NOMO-1 treated with dmso at 0.1 percent for 144 hours (cell line): ENCODE measurements at regions not wholly inside any gene's neighbourhood (a gene's known extent, or its start where the extent isn't known, plus 50 kb on each side); places are given as distances from the start of the nearest gene placed in this dataset.
"Not testable (repeated sequence)": the region's sequence is repeated elsewhere in the genome, so short reads cannot be mapped to it uniquely, and the experiment has no call there.

Experiments used
- DNase-seq: peaks from one replicate; lab custom pipeline; 2025; ENCODE audit not compliant: unreplicated experiment; lab: John Stamatoyannopoulos, UW

GRCh38 chr9:79054500-79054899 is 517.3 kb upstream of the TLE4 start:
- DNase-seq, result no peak

DNA sequence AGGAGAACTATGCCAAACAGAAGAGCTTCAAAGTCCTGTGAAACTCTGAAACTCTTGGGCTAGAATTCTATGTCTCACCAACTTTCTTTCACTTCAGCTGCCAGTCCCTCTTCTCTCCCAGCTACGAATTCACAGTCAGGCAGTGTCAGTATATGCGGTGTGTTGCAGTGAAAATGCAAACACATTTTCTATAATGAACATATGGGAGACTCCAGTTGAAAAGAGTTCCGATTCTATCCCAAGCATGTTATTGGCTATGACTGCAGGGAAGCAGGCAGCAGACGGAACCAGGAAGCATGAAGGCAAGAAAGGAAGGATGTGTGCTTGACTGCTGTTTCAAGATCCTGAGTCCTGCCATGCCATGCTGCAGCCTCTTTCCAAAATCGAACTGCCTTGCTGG is 515.7 kb upstream of the TLE4 start:
- no peak for DNase-seq

- no peak for DNase-seq
Measured at GRCh38 chr9:79057576-79057975, 514.2 kb upstream of the TLE4 start.

DNA sequence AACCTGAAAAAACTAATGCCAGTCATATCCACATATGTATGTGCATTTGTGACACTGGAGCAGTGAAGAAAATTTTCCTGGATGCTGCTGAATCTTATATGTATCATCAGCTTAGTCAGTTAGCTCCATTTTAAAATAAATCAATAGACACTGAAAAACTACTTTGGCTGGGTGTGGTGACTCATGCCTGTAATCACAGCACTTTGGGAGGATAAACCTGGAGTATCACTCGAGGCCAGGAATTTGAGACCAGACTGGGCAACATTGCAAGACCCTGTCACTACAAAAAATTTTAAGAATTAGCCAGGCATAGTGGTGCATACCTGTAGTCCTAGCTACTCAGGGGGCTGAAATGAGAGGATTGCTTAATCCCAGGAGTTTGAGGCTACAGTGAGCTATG is 511.0 kb upstream of the TLE4 start:
- no peak for DNase-seq

- no peak for DNase-seq
Measured at GRCh38 chr9:79061752-79062616, 509.8 kb upstream of the TLE4 start.

GRCh38 chr9:79073201-79073600 is 498.6 kb upstream of the TLE4 start:
- no peak for DNase-seq

GRCh38 chr9:79080536-79080935 is 491.2 kb upstream of the TLE4 start:
- DNase-seq, result no peak

DNA sequence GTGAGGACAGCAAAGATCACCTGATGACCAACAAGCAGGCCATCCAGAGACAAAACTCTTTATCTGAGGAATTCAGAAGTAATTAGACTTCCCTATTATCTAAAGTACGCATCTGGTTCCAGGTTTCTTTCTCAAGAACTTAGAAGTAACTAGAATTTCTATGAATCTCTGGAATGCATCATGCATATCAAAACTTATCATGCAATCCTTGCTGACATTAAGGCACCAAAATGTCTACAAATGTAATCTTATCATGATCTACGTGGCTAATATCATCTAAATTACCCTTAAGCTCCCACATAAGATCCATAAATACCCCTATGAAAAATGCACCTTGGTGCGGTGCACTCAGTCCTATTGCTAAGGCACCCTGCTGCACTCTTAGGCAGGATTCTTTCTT is 488.1 kb upstream of the TLE4 start:
- no peak for DNase-seq

GRCh38 chr9:79087133-79087532 is 484.6 kb upstream of the TLE4 start:
- no peak for DNase-seq

DNA sequence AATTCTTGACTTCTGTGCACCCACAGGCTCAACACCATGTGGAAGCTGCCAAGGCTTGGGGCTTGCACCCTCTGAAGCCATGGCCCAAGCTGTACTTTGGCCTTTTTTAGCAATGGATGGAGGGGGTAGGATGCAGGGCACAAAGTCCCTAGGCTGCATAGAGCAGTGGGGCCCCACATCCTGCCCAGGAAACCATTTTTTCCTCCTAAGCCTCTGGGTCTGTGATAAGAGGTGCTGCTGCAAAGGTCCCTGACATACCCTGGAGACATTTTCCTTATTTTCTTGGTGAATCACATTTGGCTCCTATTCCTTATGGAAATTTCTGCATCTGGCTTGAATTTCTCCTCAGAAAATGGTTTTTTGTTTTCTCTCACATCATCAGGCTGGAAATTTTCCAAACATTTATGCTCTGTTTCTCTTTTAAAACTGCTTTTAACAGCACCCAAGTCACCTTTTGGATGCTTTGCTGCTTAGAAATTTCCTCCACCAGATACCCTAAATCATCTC is 482.7 kb upstream of the TLE4 start:
- no peak for DNase-seq

GRCh38 chr9:79089851-79090250 is 481.9 kb upstream of the TLE4 start:
- DNase-seq, result not testable (repeated sequence)

DNA sequence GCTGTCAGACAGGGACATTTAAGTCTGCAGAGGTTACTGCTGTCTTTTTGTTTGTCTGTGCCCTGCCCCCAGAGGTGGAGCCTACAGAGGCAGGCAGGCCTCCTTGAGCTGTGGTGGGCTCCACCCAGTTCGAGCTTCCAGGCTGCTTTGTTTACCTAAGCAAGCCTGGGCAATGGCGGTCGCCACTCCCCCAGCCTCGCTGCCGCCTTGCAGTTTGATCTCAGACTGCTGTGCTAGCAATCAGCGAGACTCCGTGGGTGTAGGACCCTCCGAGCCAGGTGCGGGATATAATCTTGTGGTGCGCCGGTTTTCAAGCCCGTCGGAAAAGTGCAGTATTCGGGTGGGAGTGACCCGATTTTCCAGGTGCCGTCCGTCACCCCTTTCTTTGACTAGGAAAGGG is 468.5 kb upstream of the TLE4 start:
- DNase-seq, result not testable (repeated sequence)

- no peak for DNase-seq
Measured at GRCh38 chr9:79104216-79104615, 467.5 kb upstream of the TLE4 start.

DNA sequence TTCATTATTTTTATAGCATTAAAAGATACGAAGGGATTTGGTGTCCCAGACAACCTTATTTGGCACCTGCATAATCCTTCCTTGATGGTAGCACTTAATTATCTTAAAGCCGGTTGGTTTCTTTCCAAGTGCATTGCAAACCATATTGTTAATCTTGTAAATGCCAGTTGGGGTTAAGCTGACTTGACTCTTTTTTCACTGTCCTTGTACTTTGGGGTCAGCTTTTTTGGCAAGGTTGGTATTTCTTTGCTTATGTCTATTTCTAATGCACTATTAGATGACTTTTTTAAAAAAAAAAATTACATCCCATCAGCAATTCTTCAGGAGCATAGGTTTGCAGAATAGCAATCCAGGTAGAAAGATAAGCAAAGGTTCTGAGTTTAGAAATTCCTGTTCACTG is 466.8 kb upstream of the TLE4 start:
- DNase-seq, result no peak

GRCh38 chr9:79107911-79108676 is 463.7 kb upstream of the TLE4 start:
- no peak for DNase-seq

DNA sequence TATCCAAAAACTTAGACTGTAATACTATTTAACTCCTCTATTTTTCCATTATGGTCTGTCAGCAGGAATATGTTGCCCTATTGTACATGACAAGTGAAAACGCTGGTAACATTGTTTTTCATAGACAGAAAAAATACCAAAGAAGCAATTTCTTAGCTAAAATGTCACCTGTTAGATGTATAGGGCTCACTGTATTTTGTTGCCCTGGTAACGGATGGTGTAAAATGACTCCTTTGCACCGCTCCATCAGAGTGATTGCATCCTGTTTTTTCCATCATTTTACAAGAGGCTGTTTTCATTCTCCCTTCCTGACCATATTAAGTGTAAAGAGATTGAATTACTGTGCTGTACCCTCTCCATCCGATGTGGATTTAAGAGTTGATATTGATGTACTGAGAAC is 460.1 kb upstream of the TLE4 start:
- DNase-seq, result no peak

DNA sequence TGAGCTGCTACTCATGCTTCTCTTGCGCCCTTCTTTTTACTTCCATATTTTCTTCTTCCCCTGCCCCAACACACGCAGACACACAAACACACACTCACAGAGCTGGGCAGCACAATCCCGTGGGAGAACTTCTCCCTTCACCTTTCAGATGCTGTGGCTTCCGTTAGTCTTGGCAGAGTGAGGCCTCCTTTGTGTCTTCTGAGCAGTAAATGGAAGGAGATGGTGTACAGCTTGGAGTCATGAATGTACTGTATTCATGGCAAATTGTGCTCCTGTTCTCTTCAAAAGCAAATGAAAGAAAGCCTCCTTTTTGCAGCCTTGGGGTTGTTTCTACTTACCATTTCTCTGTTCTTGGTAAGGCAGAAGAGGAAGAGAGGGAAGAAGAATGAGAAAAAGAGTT is 456.6 kb upstream of the TLE4 start:
- DNase-seq, result no peak

- no peak for DNase-seq
Measured at GRCh38 chr9:79116041-79116440, 455.7 kb upstream of the TLE4 start.

GRCh38 chr9:79116709-79117108 is 455.1 kb upstream of the TLE4 start:
- no peak for DNase-seq

DNA sequence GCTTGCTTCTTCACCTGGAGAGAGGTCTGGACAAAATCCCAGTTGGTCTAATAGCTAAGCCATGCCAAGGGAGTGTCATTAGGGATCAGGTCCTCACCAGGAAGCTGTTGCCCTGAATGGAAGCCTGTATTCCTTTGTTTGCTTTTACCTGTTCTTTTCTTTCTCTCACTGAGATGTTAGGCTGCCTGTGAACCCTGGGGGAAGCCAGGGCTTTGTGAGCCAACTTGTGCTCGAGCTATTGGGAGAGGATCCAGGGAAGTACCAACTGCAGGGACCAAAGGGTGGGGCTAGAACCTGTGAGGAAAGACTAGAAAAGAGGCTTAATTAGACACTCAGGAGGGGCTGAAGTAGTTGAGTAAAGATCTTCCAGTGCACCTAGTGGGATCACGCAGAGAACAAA is 451.2 kb upstream of the TLE4 start:
- no peak for DNase-seq

- DNase-seq, result no peak
Measured at GRCh38 chr9:79120941-79121340, 450.8 kb upstream of the TLE4 start.

- no peak for DNase-seq
Measured at GRCh38 chr9:79123415-79123814, 448.4 kb upstream of the TLE4 start.
